Superior temporal gyrus (tissue), 1 donor: ENCODE measurements at regions not wholly inside any gene's neighbourhood (a gene's known extent, or its start where the extent isn't known, plus 50 kb on each side); places are given as distances from the start of the nearest gene placed in this dataset.

Source experiments
- DNase-seq: peaks from one replicate; pipeline ENCODE4 v3.0.0-alpha.2; 2016; ENCODE audit errors: extremely low spot score

- DNase-seq: no peak
These were observed 710.4 kb upstream of the PIK3C3 start for GRCh38 chr18:41244591-41245037.

DNA sequence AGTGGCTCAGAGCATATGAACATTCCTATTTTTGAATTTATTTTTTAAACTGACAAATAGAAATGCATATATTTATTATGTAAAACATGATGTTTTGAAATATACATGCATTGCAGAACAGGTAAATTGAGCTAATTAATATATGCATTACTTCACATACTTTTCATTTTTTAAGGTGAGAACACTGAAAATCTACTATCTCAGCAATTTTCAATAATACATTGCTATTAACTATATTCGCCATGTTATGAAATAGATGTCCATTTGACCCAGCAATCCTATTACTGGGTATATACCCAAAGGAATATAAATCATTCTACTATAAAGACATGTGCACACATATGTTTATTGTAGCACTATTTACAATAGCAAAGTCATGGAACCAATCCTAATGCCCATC, 717.7 kb upstream of the PIK3C3 start:
- DNase-seq: no peak

DNA sequence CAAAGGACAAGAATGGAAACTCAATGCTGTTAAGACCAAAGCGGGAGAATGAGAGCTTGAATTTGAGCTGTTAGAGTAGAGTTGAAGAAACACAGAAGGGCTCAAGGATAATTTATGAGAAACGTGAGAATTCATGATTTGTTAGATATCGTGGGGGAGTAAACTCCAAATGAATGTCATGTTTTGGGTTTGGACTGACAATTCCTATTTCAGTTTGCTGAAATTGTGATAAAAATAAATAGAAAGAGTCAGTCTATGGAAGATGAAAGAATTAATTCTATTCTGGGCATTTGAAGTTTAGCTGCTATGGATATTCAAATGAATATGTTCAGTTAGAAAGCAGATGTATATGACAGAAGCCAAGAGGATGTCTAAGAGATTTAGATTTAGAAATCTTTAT, 723.4 kb upstream of the PIK3C3 start:
- peak; percentile 19 for DNase-seq

- no peak for DNase-seq
These were observed 727.0 kb upstream of the PIK3C3 start for GRCh38 chr18:41227993-41228392.

DNA sequence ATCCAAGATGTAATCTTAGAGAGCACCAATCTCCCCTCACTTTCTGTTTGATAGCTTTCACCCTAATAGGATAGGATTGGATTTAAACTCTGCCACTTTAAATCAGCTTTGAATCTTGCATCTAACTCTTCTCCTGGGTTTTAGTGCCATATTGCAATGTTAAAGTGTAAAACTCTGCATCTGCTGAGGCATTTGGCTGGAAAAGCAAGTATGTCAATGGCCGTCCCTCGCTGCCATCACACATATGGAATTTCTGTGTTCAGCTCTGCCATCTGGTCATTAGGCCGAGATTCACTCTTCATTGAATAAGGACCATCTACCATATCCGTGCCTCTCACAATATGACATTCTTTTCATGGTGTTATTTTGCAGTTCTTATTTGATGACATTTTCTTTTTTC, 728.1 kb upstream of the PIK3C3 start:
- no peak for DNase-seq

DNA sequence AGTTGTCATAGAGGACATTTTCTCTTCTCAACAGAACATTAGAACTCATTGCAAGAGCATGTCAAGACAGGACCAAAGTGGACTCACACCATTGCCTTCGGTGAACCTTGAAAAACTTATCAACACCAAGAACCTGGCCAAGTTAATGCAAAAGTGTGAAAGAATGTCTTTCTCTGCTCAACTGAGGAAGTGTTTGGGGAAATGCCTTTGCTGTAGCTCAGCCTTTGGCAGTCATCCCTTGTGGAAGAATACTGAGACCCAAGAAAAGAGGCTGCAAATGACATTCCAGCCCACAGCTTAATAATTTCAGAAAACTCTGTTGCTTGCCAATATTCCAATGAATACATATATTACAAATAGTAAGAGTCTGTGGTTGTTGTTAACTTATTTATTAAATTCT, 728.8 kb upstream of the PIK3C3 start:
- no peak for DNase-seq

DNA sequence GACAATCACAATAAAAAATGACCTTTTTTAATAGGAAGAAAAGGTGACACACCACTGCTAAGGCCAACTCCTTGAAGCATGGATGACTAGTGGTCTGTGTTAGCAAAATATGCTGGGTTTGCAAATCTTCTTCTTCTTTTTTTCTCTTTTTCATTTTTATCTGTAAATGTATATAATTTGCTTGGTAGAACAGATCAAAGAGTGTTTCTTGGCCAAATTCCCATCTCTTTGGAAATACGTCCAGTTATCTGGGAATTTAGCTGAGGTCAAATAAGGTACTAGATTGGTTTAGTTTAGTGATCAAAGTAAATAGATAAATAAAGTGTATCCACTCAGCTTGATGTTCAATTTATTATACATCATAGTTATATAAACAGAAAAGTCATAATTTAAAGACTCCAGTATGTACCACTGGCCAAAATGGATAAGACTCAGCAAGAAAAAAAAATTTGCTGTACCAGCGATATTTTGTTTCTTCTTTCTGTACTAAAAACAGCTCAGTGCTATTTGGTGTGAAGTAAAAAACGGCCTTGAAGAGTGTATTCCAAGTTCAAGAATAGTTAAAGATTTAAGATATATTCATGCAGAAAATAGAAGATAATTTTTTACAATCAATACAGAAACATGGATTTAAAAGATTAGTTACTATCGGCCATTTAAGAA, 738.6 kb upstream of the PIK3C3 start:
- DNase-seq: no peak

DNA sequence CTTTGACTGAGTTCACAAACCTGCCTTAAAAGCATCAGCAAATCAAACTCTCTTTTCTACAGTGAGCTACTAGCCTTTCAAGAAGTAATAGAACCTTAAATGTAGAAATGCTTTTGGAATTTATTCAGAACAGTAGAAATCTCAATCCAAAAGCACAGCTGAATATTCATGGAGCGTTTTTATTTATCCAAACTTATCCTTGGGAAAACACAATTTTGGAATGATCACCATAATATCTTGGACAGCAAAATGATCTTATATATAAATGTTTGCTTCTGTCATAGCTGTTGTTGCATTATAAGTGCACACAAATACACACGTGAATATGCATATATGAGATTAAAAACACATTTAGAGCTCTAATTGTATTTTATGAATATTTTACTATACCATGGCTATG, 747.3 kb upstream of the PIK3C3 start:
- no peak for DNase-seq

- no peak for DNase-seq
These were observed 748.6 kb upstream of the PIK3C3 start for GRCh38 chr18:41206341-41206830.

GRCh38 chr18:41199212-41199611, 755.8 kb upstream of the PIK3C3 start:
- no peak for DNase-seq

DNA sequence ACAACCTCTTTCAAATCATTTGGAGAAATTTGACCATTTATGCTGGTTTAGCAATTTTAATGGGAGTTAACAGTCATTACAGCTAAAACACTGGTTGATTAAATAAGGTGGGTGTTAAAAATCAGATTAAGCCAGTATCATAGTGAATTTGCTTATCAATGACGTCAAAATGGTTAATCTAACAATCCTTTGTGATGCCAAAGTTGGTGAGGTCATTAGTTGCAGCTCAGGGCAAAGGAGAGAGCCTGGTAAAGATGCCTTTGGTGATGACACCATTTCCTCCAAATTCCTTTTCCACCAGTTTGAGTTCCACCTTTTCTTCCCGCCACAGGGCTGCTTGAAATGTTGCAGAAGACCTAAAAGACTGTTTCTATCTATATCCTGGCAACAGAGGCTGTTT, 757.1 kb upstream of the PIK3C3 start:
- no peak for DNase-seq

DNA sequence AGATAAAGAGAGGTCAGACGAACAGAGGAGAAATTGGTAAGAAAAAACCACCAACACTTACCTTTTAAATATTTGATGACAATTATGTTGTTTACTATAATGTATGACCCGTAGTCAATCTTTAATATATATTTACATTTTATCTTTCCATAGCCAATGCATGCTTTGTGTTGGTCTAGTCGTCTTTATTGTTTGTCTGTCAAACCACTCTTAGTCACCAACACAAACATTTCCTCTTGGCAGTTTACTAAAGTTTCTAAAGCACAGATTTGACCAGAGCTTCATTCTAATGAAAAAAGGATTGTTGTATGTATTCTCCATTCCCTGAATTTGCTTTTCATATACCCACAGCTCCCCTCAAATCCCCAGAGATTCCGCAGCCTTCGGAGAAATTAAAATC, 784.7 kb upstream of the PIK3C3 start:
- no peak for DNase-seq

DNA sequence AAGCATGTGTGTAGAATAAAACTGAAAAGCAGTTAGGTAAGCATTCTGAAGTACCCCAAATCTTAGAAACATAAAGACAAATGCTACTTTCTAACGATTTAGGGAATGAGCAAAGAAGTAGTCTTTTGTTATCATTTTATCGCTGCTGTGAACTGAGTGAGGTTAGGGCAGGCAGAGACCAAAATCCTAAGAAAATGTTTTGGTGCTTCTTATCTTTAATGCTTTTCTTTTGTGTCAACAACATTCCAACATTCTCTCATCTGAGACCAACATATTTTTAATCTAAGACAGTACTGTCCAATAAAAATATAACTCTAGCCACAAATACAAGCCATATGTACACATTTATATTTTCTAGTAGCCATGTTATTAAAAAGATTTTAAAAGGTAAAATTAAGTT, 789.4 kb upstream of the PIK3C3 start:
- no peak for DNase-seq

DNA sequence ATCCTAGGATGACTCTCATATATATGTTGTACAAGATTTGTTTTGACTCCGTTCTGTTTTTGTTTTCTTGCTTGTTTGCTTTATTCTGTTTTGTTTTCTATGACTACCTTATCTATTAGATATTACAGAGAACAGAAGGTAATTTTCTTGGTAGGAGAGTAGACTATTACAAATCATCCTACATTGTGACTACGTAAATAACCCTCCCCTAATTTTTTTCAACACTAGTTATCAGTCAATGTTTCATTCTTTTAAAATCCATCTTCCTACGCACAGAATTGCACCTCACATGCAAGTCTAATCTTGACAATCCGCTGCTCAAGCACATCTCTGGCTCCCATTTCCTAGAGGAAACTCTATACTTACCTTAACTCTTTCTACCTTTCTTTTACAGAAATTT, 792.3 kb upstream of the PIK3C3 start:
- DNase-seq: no peak

DNA sequence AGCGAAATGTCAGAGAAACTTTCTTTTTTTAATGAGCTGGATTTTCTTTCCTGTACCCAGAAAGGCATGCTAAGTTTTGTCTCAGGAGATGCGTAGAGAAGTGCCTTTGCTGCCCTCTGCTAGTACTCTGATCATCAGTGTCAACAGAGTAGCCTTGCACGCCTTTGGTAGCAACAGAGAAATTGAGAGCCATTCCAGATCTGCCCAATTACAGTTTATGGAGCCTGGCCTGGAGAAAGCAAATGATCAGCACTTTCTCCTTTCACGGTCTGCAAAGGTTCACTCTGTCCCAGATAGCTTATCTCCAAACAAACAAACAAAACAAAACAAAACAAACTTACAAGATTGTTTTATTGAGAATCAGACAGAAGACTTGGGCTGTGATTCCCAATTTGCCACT, 792.8 kb upstream of the PIK3C3 start:
- no peak for DNase-seq

DNA sequence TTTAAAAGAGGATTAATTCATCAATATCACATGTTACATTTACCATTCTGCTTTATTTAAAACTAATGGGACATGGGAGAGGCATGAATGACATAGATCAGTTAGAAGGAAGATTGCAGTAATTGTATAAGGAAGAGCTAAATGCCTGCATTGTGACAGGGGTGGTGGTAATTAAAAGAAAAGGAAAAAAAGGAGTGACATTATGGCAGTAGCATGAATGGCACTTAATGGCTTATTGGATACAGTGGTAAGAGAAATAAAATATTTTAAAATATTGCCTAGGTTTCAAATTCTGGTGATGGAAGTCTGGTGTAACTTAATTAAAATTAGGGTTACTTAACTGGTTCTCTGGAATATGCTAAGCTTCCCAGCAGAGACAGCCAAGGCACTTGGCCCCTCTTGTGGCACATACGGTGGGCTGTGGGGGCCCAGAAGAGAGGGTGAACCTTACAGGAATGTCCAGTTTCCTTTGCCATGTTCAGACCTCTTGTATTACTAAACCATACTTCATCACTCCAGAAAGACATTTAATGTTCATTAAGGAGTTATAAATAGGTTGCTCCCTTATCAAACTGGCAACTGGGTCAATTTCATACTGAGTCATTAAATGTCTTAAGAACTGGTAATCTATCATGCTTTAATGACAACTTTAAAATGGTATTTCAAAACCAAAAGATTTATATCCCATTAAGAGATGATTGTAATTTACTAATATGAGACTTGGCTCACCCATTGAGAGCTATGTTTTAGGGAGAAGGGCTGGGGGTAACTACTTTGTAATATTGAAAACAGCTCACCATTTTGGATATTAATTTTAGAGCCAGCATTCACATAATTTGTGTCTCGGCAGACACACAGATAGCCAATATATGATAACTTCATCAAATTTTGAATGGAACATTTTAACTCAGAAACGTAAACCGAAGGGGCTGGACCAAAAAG, 798.9 kb upstream of the PIK3C3 start:
- DNase-seq: no peak

GRCh38 chr18:41155025-41155424, 800.0 kb upstream of the PIK3C3 start:
- no peak for DNase-seq

DNA sequence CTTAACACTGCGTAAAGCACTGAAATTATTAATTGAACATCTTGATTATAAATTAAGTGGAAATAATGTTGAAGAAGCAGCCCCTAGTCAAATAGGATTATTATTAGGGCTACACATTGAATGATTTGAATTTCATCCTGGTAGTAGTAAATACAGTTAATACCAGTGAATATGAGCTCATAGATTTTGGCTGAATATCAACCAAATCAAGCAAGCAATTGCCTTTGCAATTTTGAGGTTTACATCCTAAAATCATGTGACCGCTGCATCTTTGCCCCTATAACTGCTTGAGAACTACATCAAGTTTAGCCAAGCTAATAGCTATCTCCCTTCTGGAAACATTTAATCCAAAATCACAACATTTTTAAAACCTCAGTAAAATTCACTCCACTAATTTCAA, 801.2 kb upstream of the PIK3C3 start:
- DNase-seq: no peak

DNA sequence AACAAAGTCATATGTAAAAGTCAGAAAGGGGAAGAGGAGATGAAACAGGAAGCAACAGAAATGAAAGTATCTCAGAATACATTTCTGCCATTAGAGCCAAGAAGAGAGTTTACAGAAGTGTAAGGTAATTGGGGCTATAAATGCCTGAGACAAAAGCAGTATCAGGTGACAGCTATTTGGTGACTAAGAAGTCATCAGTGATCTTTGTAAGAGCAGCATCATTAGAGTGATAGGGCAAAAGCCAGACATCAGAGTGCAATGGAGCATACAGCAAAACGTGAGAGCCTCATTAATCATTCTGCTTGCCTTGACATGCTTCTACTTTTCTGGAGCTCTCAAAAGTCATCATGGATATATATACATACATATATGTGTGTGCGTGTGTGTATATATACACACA, 804.7 kb upstream of the PIK3C3 start:
- no peak for DNase-seq

DNA sequence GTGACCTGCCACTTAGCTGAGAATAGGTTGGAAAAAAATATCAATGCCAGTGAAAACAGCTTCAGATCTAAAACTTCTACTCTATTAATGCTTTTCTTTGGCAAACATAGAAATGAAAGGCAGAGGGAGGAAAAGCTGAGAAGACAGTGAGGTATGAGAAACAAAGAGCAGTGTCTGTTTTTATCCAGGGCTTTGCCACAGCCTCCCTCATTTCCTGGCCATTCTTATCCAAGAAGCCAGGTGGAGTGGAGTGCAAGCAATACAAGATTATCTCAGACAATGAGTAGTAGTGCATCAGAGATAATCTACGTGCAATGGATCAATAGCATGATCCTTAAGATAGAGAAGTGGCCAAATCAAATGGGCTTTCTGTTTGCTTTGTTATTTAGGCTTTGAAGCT, 808.7 kb upstream of the PIK3C3 start:
- no peak for DNase-seq

GRCh38 chr18:41145516-41145915, 809.5 kb upstream of the PIK3C3 start:
- DNase-seq: no peak

GRCh38 chr18:41144441-41144840, 810.6 kb upstream of the PIK3C3 start:
- DNase-seq: peak; percentile 15

- no peak for DNase-seq
These were observed 814.5 kb upstream of the PIK3C3 start for GRCh38 chr18:41140506-41140905.
